Muscle layer of colon (tissue), 2 donors: ENCODE measurements at regions not wholly inside any gene's neighbourhood (a gene's known extent, or its start where the extent isn't known, plus 50 kb on each side); places are given as distances from the start of the nearest gene placed in this dataset.
"Not testable (repeated sequence)": the region's sequence is repeated elsewhere in the genome, so short reads cannot be mapped to it uniquely, and the experiment has no call there.

Source experiments
- H3K27ac ChIP-seq: one replicate; pipeline ENCODE4 v1.7.0; 2013; ENCODE audit warnings: low read depth, mild to moderate bottlenecking, low read length, moderate library complexity
- H3K27me3 ChIP-seq, 2 donors: one replicate each; pipeline ENCODE4 v1.7.0; 2013; ENCODE audit warnings: low read length in 2 of 2, mild to moderate bottlenecking in 2 of 2; ENCODE audit not compliant: insufficient read depth in 2 of 2, control insufficient read depth in 1 of 2
- H3K36me3 ChIP-seq: one replicate; pipeline ENCODE4 v1.7.0; 2013; ENCODE audit warnings: mild to moderate bottlenecking, low read length; ENCODE audit not compliant: insufficient read depth
- H3K4me1 ChIP-seq: one replicate; pipeline ENCODE4 v1.7.0; 2013; ENCODE audit warnings: mild to moderate bottlenecking, low read length; ENCODE audit not compliant: insufficient read depth
- H3K4me3 ChIP-seq, 2 donors: one replicate each; pipeline ENCODE4 v1.7.0; 2013; ENCODE audit warnings: low read length in 2 of 2, low read depth in 1 of 2, mild to moderate bottlenecking in 1 of 2, moderate library complexity in 1 of 2
- H3K9ac ChIP-seq: one replicate; pipeline ENCODE4 v1.7.0; 2013; ENCODE audit warnings: low read length
- H3K9me3 ChIP-seq: one replicate; pipeline ENCODE4 v1.7.0; 2013; ENCODE audit warnings: mild to moderate bottlenecking, low read length
- donor health status: abdominal sarcoma.
- donor health status: Adenocarcinoma of cecum.

- Histone ChIP-seq H3K9me3 (no peaks in the 10 kb centered on the region), H3K36me3 (no peaks in the 10 kb centered on the region), H3K27me3 (no peaks in the 10 kb centered on the region), H3K9ac (no peak overlapping the region), H3K4me1 (no peaks in the 10 kb centered on the region), H3K4me3 (no peak overlapping the region), H3K27ac (no peak overlapping the region)
Measured at GRCh38 chr1:166395729-166396128, 228.9 kb upstream of the FAM78B start.

- not testable (repeated sequence) for H3K4me1 ChIP-seq, H3K9ac ChIP-seq, H3K27ac ChIP-seq, H3K9me3 ChIP-seq, H3K36me3 ChIP-seq, H3K4me3 ChIP-seq, H3K27me3 ChIP-seq
Measured at GRCh38 chr1:166409253-166410082, 242.7 kb upstream of the FAM78B start.

- Histone ChIP-seq H3K27ac (no peak overlapping the region), H3K9me3 (no peaks in the 10 kb centered on the region), H3K4me3 (no peak overlapping the region), H3K27me3 (no peaks in the 10 kb centered on the region), H3K36me3 (no peaks in the 10 kb centered on the region), H3K9ac (no peak overlapping the region), H3K4me1 (no peaks in the 10 kb centered on the region)
Measured at GRCh38 chr1:166410083-166410385, 243.2 kb upstream of the FAM78B start.

GRCh38 chr1:166416831-166417230 lies 250.0 kb upstream of the FAM78B start:
- H3K27me3 ChIP-seq, H3K27ac ChIP-seq, H3K9ac ChIP-seq, H3K4me1 ChIP-seq, H3K9me3 ChIP-seq, H3K36me3 ChIP-seq, H3K4me3 ChIP-seq: not testable (repeated sequence)

GRCh38 chr1:166418344-166418933 lies 251.6 kb upstream of the FAM78B start:
- H3K27me3 ChIP-seq = no peaks in the 10 kb centered on the region

GRCh38 chr1:166422586-166422985 lies 255.8 kb upstream of the FAM78B start:
- H3K27ac ChIP-seq, H3K36me3 ChIP-seq, H3K9ac ChIP-seq, H3K4me1 ChIP-seq, H3K27me3 ChIP-seq, H3K9me3 ChIP-seq, H3K4me3 ChIP-seq: not testable (repeated sequence)

More at GRCh38 chr1:166418344-166418933, 251.6 kb upstream of the FAM78B start:
- Histone ChIP-seq H3K9ac (no peak overlapping the region), H3K27ac (no peak overlapping the region), H3K4me1 (no peaks in the 10 kb centered on the region), H3K9me3 (peaks cover 3% of the 10 kb centered on the region), H3K36me3 (no peaks in the 10 kb centered on the region), H3K4me3 (no peak overlapping the region)

- Histone ChIP-seq H3K27ac (no peak overlapping the region), H3K9me3 (no peaks in the 10 kb centered on the region), H3K9ac (no peak overlapping the region), H3K4me1 (no peaks in the 10 kb centered on the region), H3K27me3 (no peaks in the 10 kb centered on the region), H3K36me3 (no peaks in the 10 kb centered on the region), H3K4me3 (no peak overlapping the region)
Measured at GRCh38 chr1:166432655-166433054, 265.9 kb upstream of the FAM78B start.

- H3K36me3 ChIP-seq, H3K4me3 ChIP-seq, H3K27me3 ChIP-seq, H3K9me3 ChIP-seq, H3K4me1 ChIP-seq, H3K9ac ChIP-seq, H3K27ac ChIP-seq: not testable (repeated sequence)
Measured at GRCh38 chr1:166433404-166434304, 266.9 kb upstream of the FAM78B start.

- no peak overlapping the region for H3K4me3 ChIP-seq
- H3K9me3 ChIP-seq = no peaks in the 10 kb centered on the region
- no peaks in the 10 kb centered on the region for H3K4me1 ChIP-seq
- H3K27ac ChIP-seq = no peak overlapping the region
- no peaks in the 10 kb centered on the region for H3K36me3 ChIP-seq
- H3K9ac ChIP-seq = no peak overlapping the region
- no peaks in the 10 kb centered on the region for H3K27me3 ChIP-seq
Measured at GRCh38 chr1:166457700-166458099, 290.9 kb upstream of the FAM78B start.

GRCh38 chr1:166464333-166464732 lies 297.5 kb upstream of the FAM78B start:
- no peak overlapping the region for H3K4me3 ChIP-seq
- no peak overlapping the region for H3K27ac ChIP-seq
- no peaks in the 10 kb centered on the region for H3K36me3 ChIP-seq
- H3K9me3 ChIP-seq = peaks cover 3% of the 10 kb centered on the region
- no peak overlapping the region for H3K9ac ChIP-seq
- H3K4me1 ChIP-seq = no peaks in the 10 kb centered on the region
- no peaks in the 10 kb centered on the region for H3K27me3 ChIP-seq

GRCh38 chr1:166470014-166470413 lies 303.2 kb upstream of the FAM78B start:
- Histone ChIP-seq H3K27me3 (no peaks in the 10 kb centered on the region), H3K4me1 (no peaks in the 10 kb centered on the region), H3K4me3 (no peak overlapping the region), H3K27ac (no peak overlapping the region), H3K9ac (no peak overlapping the region), H3K36me3 (no peaks in the 10 kb centered on the region), H3K9me3 (no peaks in the 10 kb centered on the region)
